NCI-H2227 (cell line): ENCODE measurements at regions not wholly inside any gene's neighbourhood (a gene's known extent, or its start where the extent isn't known, plus 50 kb on each side); places are given as distances from the start of the nearest gene placed in this dataset.

Experiments used
- DNase-seq: peaks from one replicate; lab custom pipeline; 2025; ENCODE audit not compliant: unreplicated experiment; lab: John Stamatoyannopoulos, UW

GRCh38 chr2:14221466-14221865, 411.1 kb upstream of the LRATD1 start:
- DNase-seq = no peak

GRCh38 chr2:14223576-14223975, 408.9 kb upstream of the LRATD1 start:
- no peak for DNase-seq

GRCh38 chr2:14231391-14231898, 401.1 kb upstream of the LRATD1 start:
- no peak for DNase-seq

- DNase-seq = no peak
Measured at GRCh38 chr2:14232217-14232616, 400.3 kb upstream of the LRATD1 start.

GRCh38 chr2:14234911-14235310, 397.6 kb upstream of the LRATD1 start:
- DNase-seq = no peak

GRCh38 chr2:14235667-14236066, 396.9 kb upstream of the LRATD1 start:
- no peak for DNase-seq

GRCh38 chr2:14237902-14238301, 394.6 kb upstream of the LRATD1 start:
- no peak for DNase-seq

GRCh38 chr2:14239605-14240004, 392.9 kb upstream of the LRATD1 start:
- DNase-seq = no peak

GRCh38 chr2:14240868-14241267, 391.6 kb upstream of the LRATD1 start:
- DNase-seq = no peak

GRCh38 chr2:14245901-14246300, 386.6 kb upstream of the LRATD1 start:
- no peak for DNase-seq

GRCh38 chr2:14255135-14255820, 377.2 kb upstream of the LRATD1 start:
- no peak for DNase-seq

GRCh38 chr2:14256890-14257289, 375.6 kb upstream of the LRATD1 start:
- no peak for DNase-seq

GRCh38 chr2:14257801-14258507, 374.6 kb upstream of the LRATD1 start:
- DNase-seq = no peak

- no peak for DNase-seq
Measured at GRCh38 chr2:14261771-14262170, 370.7 kb upstream of the LRATD1 start.

GRCh38 chr2:14263053-14263452, 369.5 kb upstream of the LRATD1 start:
- no peak for DNase-seq

GRCh38 chr2:14270036-14270582, 362.4 kb upstream of the LRATD1 start:
- no peak for DNase-seq

- no peak for DNase-seq
Measured at GRCh38 chr2:14272396-14273075, 360.0 kb upstream of the LRATD1 start.

- no peak for DNase-seq
Measured at GRCh38 chr2:14273650-14274049, 358.9 kb upstream of the LRATD1 start.

GRCh38 chr2:14284244-14284643, 348.3 kb upstream of the LRATD1 start:
- no peak for DNase-seq

GRCh38 chr2:14285812-14286211, 346.7 kb upstream of the LRATD1 start:
- DNase-seq = no peak

- no peak for DNase-seq
Measured at GRCh38 chr2:14288016-14288415, 344.5 kb upstream of the LRATD1 start.

- no peak for DNase-seq
Measured at GRCh38 chr2:14292964-14293363, 339.6 kb upstream of the LRATD1 start.
